ENCODE measurements at regions not wholly inside any gene's neighbourhood (a gene's known extent, or its start where the extent isn't known, plus 50 kb on each side); places are given as distances from the start of the nearest gene placed in this dataset.
A peak's percentile ranks its signal among the peaks of the same experiment; 100 is the strongest.

DNA sequence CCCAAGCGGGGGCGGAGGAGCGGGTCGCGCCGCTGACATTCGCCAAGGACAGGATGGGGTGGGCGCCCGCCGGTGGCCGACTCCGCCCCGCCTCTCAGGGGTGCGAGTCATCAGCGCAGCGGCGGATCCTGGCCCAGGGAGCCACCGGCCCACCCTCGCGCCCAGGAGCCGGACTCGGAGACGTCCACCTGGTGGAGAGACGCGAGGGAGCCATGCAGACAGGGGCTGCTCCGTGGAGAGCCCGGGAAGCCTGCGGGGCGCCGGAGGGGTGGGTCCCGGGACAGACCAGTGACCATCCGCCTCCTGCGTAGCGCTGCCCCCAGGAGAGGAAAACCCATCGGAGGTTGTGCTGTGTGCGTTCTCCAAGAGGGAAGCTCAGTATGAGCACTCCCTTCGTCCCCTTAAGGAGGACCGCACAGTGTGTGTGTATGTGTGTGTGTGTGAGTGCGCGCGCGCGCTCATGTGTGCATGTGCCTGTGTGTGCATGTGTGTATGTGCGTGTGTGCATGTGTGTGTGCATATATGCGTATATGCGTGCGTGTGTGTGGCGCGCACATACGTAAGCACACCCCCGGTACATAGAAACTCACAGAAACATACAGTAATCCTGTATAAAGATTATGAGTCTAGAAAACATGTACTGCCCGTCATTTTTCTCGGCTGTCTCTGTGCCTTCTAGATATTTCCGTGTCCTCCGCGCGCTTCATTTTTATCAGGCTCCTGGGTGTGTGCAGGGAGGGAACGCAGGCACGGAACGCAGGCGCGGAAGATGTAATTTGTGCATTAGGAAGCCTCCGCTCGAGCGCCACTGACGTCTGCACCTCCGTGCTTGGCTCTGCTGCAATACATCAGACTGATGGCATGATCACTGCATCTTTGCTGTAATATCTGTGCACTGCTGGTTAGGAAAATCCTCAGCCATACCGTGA, 158.9 kb downstream of the TBXT start:
- DNase-seq (ENCODE audit: low read depth) = peak; percentile 81
- TF ChIP-seq CTCF (IDR thresholded peaks at IDR 0.05; ENCODE audit: insufficient read depth, low read depth, low read length) = peak; percentile 8
- H3K4me3 ChIP-seq (ENCODE audit: low read depth, low read length) = peak overlapping the region; percentile 52

DNA sequence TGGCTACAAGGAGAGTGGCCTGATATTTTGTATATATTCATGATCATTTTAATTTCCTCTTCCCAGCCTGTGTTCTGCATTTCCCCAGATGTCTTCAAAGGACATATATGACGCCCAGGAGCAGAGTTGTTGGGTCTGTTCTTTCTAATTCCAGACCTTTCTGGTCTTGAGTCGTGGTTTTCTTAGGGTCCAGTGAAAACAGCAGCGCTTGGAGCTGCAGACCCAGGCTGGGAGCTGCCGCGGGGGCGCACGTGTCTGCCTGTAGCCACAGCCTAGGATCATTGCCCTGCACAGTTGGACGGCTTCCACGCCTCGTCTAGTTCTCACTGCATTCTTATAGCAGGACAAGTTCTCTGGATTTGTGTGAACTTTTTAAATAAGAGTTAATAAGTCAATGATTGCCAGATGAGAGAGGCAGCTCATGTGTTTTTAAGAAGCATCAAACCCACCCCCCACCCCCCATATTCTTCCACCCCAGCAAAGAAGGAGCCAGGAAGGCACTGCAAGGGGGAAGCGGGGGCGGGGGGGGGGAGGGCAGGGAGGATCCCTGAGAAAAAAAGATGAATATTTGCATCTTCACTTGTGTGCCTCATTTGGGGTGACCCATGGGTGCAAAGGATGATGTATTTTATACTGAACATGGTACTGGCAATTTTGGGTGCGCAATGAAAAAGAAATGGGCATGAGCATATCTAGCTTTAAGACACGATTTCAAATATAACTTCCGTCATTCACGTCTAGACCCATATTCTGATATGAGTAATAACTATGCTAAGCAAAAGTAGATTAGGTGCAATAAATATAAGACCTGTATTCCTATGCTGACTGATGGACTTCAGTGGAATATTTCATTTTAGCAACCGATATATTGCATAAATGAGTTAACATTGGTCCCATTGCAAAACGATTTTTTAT, 160.0 kb downstream of the TBXT start:
- TF ChIP-seq CTCF (IDR thresholded peaks at IDR 0.05; ENCODE audit: insufficient read depth, low read depth, low read length) = no peak
- H3K4me3 ChIP-seq (ENCODE audit: low read depth, low read length) = no peak overlapping the region
- peak; percentile 74 for DNase-seq (ENCODE audit: low read depth)

DNA sequence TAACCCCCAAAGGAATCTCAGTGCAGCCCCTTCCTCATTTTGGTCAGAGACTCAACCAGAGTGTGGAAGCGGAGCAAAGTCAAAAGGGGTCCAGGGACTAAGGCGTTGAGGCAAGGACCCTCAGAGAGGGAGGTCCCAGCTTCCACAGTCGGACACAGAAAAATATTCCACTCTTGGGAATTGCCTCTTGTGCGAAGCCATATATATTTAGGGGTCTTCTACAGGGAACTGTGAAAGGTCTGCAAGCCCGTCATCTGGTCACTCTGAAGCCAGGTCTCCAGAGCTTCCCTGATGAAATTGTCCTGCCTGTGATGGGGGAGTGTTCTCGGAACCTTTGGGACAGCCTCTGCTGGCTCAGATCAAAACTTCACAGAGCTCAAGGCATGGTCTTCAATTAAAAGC, 160.8 kb downstream of the TBXT start:
- H3K4me3 ChIP-seq (ENCODE audit: low read depth, low read length) = no peak overlapping the region
- no peak for TF ChIP-seq CTCF (IDR thresholded peaks at IDR 0.05; ENCODE audit: insufficient read depth, low read depth, low read length)
- no peak for DNase-seq (ENCODE audit: low read depth)

- TF ChIP-seq CTCF (IDR thresholded peaks at IDR 0.05; ENCODE audit: insufficient read depth, low read depth, low read length) = no peak
- H3K4me3 ChIP-seq (ENCODE audit: low read depth, low read length) = peak overlapping the region; percentile 31
- DNase-seq (ENCODE audit: low read depth) = peak; percentile 88
These were observed 161.4 kb downstream of the TBXT start for GRCh38 chr6:166005944-166006899.

DNA sequence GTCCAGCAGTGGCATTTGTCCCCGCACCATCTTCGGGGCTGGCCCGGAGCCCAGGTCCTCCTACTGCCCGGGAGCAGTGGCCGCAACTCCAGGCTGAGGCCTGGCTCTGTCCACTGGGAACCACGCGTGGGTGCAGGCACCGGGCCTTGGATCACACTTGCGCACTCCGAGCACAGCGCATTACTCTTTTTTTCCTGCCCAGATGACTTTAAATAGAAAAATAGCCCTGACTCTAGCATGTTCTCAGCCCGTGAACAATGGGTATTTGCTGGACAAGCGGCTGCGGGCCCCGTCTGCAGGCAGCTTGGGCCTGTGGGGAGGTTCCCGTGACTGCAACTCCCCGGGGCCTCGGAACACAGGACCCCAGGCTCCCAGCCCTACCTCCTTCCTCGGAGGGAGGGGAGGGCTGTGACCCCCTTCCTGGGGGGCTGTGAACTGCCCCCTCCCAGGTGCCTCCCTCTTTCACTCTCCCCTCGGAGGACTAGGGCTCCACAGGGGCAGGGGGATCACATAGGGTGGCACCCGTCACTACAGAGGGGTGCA, 162.2 kb downstream of the TBXT start:
- peak; percentile 47 for DNase-seq (ENCODE audit: low read depth)
- H3K4me3 ChIP-seq (ENCODE audit: low read depth, low read length) = no peak overlapping the region
- no peak for TF ChIP-seq CTCF (IDR thresholded peaks at IDR 0.05; ENCODE audit: insufficient read depth, low read depth, low read length)

DNA sequence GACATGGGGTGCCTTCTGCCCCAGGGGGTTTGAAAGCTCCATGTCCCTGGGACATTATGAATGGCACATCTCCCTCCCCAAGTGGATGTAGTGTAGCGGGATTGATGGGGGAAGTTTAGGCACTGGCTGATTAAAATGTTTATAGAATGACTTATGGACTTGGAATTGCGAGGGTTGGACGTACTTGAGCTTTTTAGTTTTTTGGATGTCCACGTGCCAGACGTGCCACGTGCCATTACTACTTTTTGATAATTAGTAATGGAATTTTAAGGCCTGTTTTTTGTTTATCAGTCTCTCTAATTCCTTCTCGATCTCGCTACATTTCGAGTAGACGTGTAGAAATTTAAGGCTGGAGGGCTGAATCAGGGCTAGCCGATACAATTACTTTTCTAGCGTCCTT, 162.8 kb downstream of the TBXT start:
- DNase-seq (ENCODE audit: low read depth) = no peak
- TF ChIP-seq CTCF (IDR thresholded peaks at IDR 0.05; ENCODE audit: insufficient read depth, low read depth, low read length) = no peak
- H3K4me3 ChIP-seq (ENCODE audit: low read depth, low read length) = no peak overlapping the region

All from fibroblast of villous mesenchyme (primary cell).